Ureter (tissue), 1 donor: ENCODE measurements at regions not wholly inside any gene's neighbourhood (a gene's known extent, or its start where the extent isn't known, plus 50 kb on each side); places are given as distances from the start of the nearest gene placed in this dataset.

Experiments used
- DNase-seq: peaks from one replicate; pipeline ENCODE4 v3.0.0-alpha.2; 2020; ENCODE audit warnings: low spot score
- donor health status: DM: yes; HTN: yes; CAD: no.

GRCh38 chr2:43034242-43034619, 192.2 kb downstream of the ZFP36L2 start:
- DNase-seq, result no peak

GRCh38 chr2:43033466-43034241, 192.8 kb downstream of the ZFP36L2 start:
- DNase-seq, result no peak

DNA sequence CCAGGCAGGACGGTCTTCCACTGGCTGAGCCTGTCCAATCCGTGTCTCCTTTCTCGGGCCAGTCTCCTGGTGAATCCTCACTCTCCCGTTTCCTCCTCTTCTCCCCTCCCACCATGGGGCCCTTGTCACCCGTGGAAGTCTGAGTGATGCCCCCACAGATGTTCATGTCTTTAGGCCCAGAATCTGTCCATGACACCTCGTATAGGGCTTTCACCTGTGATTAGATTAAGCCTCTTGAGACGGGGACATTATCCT, 193.5 kb downstream of the ZFP36L2 start:
- DNase-seq, result no peak

- no peak for DNase-seq
Measured at GRCh38 chr2:43032213-43033015, 194.0 kb downstream of the ZFP36L2 start.

DNA sequence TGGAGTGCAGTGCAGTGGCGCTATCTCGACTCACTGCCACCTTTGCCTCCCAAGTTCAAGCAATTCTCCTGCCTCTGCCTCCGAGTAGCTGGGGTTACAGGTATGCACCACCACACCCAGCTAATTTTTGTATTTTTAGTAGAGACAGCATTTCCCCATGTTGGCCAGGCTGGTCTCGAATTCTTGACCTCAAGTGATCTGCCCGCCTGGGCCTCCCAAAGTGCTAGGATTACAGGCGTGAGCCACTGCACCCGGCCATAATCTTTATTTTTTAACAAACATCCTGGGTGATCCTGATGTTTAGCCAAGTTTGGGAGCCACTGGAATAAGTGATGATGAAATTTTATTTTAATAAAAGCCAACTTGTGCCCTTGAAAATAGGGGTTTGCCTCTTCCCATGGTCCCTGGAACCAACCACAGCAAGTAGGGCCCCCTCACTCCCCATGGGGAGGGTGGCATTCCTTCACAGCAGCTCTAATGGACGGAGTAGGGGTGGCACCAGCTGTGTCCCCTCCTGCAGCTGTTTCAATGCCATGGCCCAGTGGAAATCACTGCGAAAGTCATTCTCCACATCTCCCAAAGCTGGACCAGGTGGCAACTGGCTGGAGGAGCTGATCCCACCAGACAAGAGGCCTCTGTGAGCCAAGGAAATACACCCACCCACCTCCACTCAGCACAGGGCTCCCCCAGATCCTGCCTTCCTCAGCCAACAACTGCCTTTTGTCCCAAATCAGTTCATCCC, 194.8 kb downstream of the ZFP36L2 start:
- no peak for DNase-seq

DNA sequence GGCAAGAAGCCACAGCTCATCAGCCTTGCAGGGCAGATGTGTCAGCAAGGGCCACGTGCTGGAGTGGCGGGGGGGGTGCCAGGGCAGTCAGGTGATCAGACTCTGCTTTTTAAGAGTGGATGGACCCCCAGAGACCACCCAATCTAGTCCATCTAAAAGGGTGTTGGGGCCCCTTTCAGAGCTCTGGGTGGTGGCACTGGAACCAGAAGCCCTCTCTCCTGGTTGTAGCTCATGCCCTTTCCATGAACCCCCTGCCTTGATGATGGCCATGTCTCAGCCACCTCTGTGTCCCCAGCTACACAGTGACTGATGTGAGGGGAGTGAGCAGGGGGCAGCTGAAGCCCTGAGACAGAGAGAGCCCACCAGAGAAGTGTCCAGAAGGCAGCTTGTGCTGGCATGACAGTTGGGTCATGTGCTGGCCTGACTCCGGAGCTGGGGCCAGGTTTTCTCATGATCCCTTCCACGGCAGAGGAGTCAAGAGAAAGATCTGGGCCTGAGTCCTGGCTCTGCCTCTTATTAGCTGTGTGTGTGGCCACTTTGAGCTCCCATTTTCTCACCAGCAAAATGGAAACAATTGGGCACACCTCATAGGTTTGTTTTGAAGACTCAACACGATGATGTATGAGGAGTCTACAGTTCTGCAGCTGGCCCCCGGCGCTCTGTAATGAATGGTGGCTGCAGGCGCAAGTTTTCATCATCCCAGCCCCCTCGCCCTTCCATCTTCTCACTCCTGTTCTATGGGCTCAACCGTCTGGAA, 195.7 kb downstream of the ZFP36L2 start:
- no peak for DNase-seq

GRCh38 chr2:43029186-43029585, 197.2 kb downstream of the ZFP36L2 start:
- no peak for DNase-seq

DNA sequence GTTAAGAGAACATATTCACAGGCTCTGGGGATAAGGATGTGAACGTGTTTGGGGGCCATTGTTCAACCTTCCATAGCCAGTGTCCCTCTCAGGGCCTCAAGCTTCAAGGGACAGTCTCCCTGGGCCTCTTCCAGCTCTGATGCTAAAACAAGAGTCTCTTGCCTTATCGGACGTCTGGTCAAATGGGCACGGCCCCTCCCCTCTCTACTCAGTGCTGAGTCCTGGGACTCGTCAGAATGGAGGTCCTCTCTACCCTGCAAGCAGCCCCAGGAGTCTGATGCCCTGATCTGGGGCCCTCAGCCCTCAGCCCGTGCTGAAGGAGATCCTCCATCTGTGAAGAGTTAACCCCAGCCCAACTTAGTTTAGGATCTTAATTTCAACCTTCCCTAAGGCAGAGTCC, 198.2 kb downstream of the ZFP36L2 start:
- DNase-seq, result no peak

GRCh38 chr2:43027097-43027873, 199.1 kb downstream of the ZFP36L2 start:
- DNase-seq, result no peak

DNA sequence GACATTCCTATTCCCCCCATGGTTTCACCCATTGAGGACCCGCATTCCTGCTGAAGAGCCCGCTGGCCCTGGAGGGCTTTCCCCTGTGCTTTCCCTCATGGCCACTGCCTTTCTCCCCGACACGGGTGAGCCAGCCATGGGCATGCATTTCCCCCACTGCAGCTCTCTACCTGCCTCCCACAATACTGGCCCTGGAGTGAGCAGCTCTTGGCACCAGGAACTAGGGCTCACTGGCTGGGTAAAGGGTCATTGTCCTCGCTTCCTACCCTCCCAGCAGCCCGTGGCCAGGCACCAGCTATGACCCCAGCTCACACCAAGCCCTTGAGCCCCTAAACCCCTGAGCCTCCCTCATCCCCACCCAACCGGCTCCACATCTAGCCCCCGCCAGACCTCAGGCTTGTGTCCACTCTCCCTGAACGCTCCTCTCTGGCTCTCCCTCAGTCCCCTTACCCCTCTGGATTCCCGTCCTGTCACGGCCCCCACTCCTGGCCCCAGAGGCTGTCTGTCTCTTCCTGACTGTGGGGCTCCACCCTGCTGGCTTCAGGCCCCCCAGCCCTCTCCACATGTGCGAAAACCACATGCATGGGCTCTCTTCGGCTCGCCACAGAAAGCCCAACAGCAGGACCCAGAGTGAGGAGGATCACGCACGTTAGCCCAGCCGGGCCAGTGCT, 199.8 kb downstream of the ZFP36L2 start:
- DNase-seq, result no peak

- no peak for DNase-seq
Measured at GRCh38 chr2:43025709-43026295, 200.6 kb downstream of the ZFP36L2 start.

DNA sequence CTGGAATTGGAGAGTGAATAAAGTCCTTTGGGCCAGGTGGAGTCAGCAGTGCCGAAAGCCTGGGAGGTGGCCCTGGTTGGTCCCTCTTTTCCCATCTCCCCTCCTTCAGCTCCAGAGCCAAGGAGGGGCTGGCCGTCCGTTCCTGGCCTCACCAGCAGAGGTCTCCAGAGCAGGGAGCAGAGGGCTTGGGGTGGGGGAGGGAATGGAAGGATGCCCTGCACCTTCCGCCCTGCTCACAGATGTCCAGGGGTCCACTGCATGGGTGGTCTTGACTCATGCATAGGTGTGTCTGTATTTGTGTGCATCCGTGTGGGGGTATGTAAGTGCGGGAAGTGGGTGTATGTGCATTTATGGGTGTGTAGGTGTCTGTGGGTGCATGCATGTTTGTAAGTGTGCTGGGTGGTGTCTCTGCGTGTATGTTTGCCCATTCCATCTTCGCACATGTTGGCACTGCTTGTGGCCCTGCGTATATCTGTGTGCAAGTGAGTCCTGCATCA, 201.8 kb downstream of the ZFP36L2 start:
- peak; percentile 75 for DNase-seq

DNA sequence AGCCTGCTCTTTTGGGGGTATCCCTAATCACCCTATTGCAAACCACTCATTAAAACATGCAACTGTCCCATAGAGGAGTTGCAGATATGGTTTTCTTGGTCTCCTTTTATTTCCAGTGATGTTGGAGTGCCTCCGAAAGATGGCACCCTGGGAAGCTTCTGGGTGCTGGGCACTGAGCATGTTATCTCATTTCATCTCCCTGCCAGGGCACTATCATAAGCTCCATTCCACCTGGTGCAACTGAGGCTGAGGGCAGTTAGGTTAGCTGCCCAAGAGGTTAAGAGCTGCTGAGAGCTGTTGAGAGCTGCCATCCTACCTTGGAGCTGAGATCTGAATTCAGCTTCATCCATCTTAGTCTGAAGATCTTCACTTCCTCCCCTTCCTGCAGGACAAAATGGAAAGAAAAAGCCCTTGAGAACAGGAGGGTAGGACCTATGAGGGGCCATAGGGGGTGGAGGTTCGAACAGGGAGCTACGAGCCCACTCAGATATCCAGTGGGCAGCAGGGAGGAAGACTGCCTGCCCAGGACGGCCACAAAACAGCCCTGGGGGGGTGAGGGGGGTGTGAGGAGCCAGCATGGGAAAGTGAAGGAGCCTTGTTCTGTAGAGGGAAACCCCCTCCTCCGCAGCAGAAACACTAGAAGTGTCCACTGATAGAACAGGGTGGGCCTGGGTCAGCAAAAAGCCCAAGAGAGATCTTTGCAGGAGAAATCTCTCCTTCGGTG, 202.5 kb downstream of the ZFP36L2 start:
- no peak for DNase-seq

GRCh38 chr2:43022896-43023295, 203.5 kb downstream of the ZFP36L2 start:
- DNase-seq, result no peak

- DNase-seq, result no peak
Measured at GRCh38 chr2:43021791-43022509, 204.5 kb downstream of the ZFP36L2 start.

- no peak for DNase-seq
Measured at GRCh38 chr2:43020990-43021669, 205.3 kb downstream of the ZFP36L2 start.

DNA sequence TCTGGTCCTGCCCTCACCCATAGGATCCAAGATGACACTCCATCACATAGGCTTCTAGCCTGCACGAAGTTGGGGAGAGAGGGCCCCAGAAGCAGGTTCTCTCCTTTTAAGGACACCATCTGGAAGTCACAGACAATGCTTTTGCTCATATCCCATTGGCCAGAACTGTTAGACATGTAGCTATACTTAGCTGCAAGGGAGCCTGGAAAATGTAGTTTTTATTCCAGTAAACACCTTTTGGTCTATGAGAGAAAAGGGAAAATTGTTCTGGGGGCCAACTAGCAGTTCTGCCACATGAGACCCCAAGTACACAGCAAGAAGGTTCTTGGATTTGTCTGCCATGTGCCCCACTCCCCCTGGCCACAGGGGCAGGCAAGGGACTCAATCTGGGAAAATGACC, 206.1 kb downstream of the ZFP36L2 start:
- no peak for DNase-seq

- DNase-seq, result no peak
Measured at GRCh38 chr2:43019536-43020183, 206.7 kb downstream of the ZFP36L2 start.
